Right lobe of liver (tissue), 4 donors: ENCODE measurements at regions not wholly inside any gene's neighbourhood (a gene's known extent, or its start where the extent isn't known, plus 50 kb on each side); places are given as distances from the start of the nearest gene placed in this dataset.

ENCODE experiments used
- POLR2A ChIP-seq: fragments of 450-650 bp; IDR thresholded peaks from one replicate; pipeline ENCODE4 v1.6.1; 2017; ENCODE audit warnings: antibody characterized with exemption, mild to moderate bottlenecking
- TF ChIP-seq, protein P1 (sequence below), 4 donors: fragments of 200-600 bp in 3 of 4; fragments of 450-650 bp in 1 of 4; IDR thresholded peaks; one replicate each; pipeline versions ENCODE4 v1.5.1 to v1.8.0; 2016 to 2022; ENCODE audit warnings: antibody characterized with exemption in 4 of 4, mild to moderate bottlenecking in 2 of 4
- donor health status: DM: no; HTN: no; CAD: no.
- donor health status: DM: no; HTN: no; CAD: no.
- donor health status: DM: no; HTN: yes; CAD: no.

DNA sequence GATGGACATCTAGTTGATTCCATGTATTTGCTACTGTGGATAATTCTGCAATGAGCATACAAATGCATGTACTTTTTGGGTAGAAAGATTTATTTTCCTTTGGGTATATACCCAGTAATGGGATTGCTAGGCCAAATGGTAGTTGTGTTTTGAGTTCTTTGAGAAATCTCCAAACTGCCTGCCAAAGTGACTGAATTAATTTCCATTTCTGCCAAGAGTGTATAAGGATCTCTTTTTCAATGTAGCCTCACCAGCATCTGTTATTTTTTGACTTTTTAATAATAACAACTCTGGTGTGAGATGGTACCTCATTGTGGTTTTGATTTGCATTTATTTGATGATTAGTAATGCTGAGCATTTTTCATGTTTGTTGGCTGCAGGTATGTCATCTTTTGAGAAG, 435.0 kb upstream of the CBLB start:
- TF ChIP-seq, protein P1, sequence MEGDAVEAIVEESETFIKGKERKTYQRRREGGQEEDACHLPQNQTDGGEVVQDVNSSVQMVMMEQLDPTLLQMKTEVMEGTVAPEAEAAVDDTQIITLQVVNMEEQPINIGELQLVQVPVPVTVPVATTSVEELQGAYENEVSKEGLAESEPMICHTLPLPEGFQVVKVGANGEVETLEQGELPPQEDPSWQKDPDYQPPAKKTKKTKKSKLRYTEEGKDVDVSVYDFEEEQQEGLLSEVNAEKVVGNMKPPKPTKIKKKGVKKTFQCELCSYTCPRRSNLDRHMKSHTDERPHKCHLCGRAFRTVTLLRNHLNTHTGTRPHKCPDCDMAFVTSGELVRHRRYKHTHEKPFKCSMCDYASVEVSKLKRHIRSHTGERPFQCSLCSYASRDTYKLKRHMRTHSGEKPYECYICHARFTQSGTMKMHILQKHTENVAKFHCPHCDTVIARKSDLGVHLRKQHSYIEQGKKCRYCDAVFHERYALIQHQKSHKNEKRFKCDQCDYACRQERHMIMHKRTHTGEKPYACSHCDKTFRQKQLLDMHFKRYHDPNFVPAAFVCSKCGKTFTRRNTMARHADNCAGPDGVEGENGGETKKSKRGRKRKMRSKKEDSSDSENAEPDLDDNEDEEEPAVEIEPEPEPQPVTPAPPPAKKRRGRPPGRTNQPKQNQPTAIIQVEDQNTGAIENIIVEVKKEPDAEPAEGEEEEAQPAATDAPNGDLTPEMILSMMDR (IDR thresholded peaks at IDR 0.05): no peak
- TF ChIP-seq POLR2A: no peak
